H9 (cell line): ENCODE measurements at regions not wholly inside any gene's neighbourhood (a gene's known extent, or its start where the extent isn't known, plus 50 kb on each side); places are given as distances from the start of the nearest gene placed in this dataset.
"Not testable (repeated sequence)": the region's sequence is repeated elsewhere in the genome, so short reads cannot be mapped to it uniquely, and the experiment has no call there.

Source experiments
- DNase-seq: peaks from one replicate; pipeline ENCODE4 v3.0.0-alpha.2; 2017
- H2AFZ ChIP-seq: one replicate; pipeline ENCODE4 v1.6.1; 2013; ENCODE audit warnings: mild to moderate bottlenecking, low read length, control low read depth, moderate library complexity
- H2AK5ac ChIP-seq: 2 replicates; pipeline ENCODE4 v1.6.1; 2013; ENCODE audit warnings: low read length, control low read depth, mixed read lengths; ENCODE audit not compliant: insufficient read length
- H2BK120ac ChIP-seq: one replicate; pipeline ENCODE4 v1.6.1; 2013; ENCODE audit warnings: low read depth, mild to moderate bottlenecking, low read length, control low read depth, inconsistent platforms; ENCODE audit not compliant: poor library complexity, severe bottlenecking
- H2BK12ac ChIP-seq: 2 replicates; pipeline ENCODE4 v1.6.1; 2013; ENCODE audit warnings: low read length, control low read depth, mixed read lengths, low read depth; ENCODE audit not compliant: insufficient read length
- H2BK15ac ChIP-seq: 2 replicates; pipeline ENCODE4 v1.6.1; 2013; ENCODE audit warnings: low read depth, low read length, control low read depth
- H2BK20ac ChIP-seq: one replicate; pipeline ENCODE4 v1.6.1; 2013; ENCODE audit warnings: low read depth, mild to moderate bottlenecking, low read length, control low read depth, inconsistent platforms; ENCODE audit not compliant: poor library complexity, severe bottlenecking
- H2BK5ac ChIP-seq: 2 replicates; pipeline ENCODE4 v1.6.1; 2013; ENCODE audit warnings: low read length, control low read depth, mixed read lengths; ENCODE audit not compliant: insufficient read length
- H3K14ac ChIP-seq: 2 replicates; pipeline ENCODE4 v1.6.1; 2013; ENCODE audit warnings: low read length, control low read depth; ENCODE audit not compliant: insufficient read depth
- H3K18ac ChIP-seq: 2 replicates; pipeline ENCODE4 v1.6.1; 2013; ENCODE audit warnings: low read depth, mild to moderate bottlenecking, mixed read lengths, low read length, control low read depth; ENCODE audit not compliant: insufficient read length
- H3K23ac ChIP-seq: 2 replicates; pipeline ENCODE4 v1.6.1; 2013; ENCODE audit warnings: low read length, control low read depth, mixed read lengths, low read depth; ENCODE audit not compliant: insufficient read length
- H3K23me2 ChIP-seq: 2 replicates; pipeline ENCODE4 v1.6.1; 2013; ENCODE audit warnings: low read depth, mild to moderate bottlenecking, mixed read lengths, low read length, control low read depth; ENCODE audit not compliant: insufficient read length, poor library complexity, severe bottlenecking
- H3K27ac ChIP-seq: 2 replicates; pipeline ENCODE4 v1.5.1; 2013; ENCODE audit warnings: low read length, control low read depth, mixed read lengths, low read depth; ENCODE audit not compliant: insufficient read length
- H3K27me3 ChIP-seq: 2 replicates; pipeline ENCODE4 v1.6.1; 2013; ENCODE audit warnings: low read length, control low read depth, inconsistent platforms; ENCODE audit not compliant: insufficient read depth
- H3K4ac ChIP-seq: 2 replicates; pipeline ENCODE4 v1.6.1; 2013; ENCODE audit warnings: low read depth, mild to moderate bottlenecking, control low read depth, inconsistent platforms, low read length, moderate library complexity
- H3K4me1 ChIP-seq: 2 replicates; pipeline ENCODE4 v1.6.1; 2013; ENCODE audit warnings: low read length, control low read depth, inconsistent platforms; ENCODE audit not compliant: insufficient read depth
- H3K4me2 ChIP-seq: 2 replicates; pipeline ENCODE4 v1.6.1; 2013; ENCODE audit warnings: low read length, control low read depth, mixed read lengths; ENCODE audit not compliant: insufficient read length, insufficient read depth
- H3K56ac ChIP-seq: 2 replicates; pipeline ENCODE4 v1.6.1; 2013; ENCODE audit warnings: low read depth, mild to moderate bottlenecking, mixed read lengths, low read length, control low read depth; ENCODE audit not compliant: insufficient read length
- H3K79me1 ChIP-seq: 2 replicates; pipeline ENCODE4 v1.6.1; 2013; ENCODE audit warnings: low read depth, mild to moderate bottlenecking, moderate library complexity, low read length, control low read depth, inconsistent platforms; ENCODE audit not compliant: insufficient read depth, poor library complexity, severe bottlenecking
- H3K79me2 ChIP-seq: 2 replicates; pipeline ENCODE4 v1.6.1; 2013; ENCODE audit warnings: low read length, control low read depth, inconsistent platforms; ENCODE audit not compliant: insufficient read depth
- H3K9ac ChIP-seq: 2 replicates; pipeline ENCODE4 v1.6.1; 2013; ENCODE audit warnings: low read length, control low read depth, mixed read lengths; ENCODE audit not compliant: insufficient read length; ENCODE audit errors: extremely low read depth
- H3K9me3 ChIP-seq: one replicate; pipeline ENCODE4 v1.6.1; 2013; ENCODE audit warnings: low read depth, low read length, inconsistent platforms; ENCODE audit not compliant: control insufficient read depth
- H3T11ph ChIP-seq: one replicate; pipeline ENCODE4 v1.6.1; 2013; ENCODE audit warnings: mild to moderate bottlenecking, low read length, control low read depth, inconsistent platforms
- H4K20me1 ChIP-seq: one replicate; pipeline ENCODE4 v1.6.1; 2013; ENCODE audit not compliant: control insufficient read depth, insufficient read length, insufficient read depth
- H4K5ac ChIP-seq: 2 replicates; pipeline ENCODE4 v1.6.1; 2013; ENCODE audit warnings: low read depth, mild to moderate bottlenecking, mixed read lengths, low read length, control low read depth; ENCODE audit not compliant: insufficient read length
- H4K8ac ChIP-seq: replicated peaks from 2 replicates; pipeline ENCODE4 v1.6.1; 2013; ENCODE audit warnings: low read length, control low read depth, mixed read lengths, low read depth; ENCODE audit not compliant: insufficient read length
- H4K91ac ChIP-seq: 2 replicates; pipeline ENCODE4 v1.6.1; 2013; ENCODE audit warnings: low read depth, mild to moderate bottlenecking, moderate library complexity, mixed read lengths, low read length, control low read depth; ENCODE audit not compliant: insufficient read length
- H3K27ac Mint-ChIP-seq, 3 experiments: 2 replicates in 2 of 3; 3 replicates in 1 of 3; pipeline ENCODE4 v1.8.0; 2020 to 2021; ENCODE audit warnings: mixed read lengths in 3 of 3, mild to moderate bottlenecking in 1 of 3, moderate library complexity in 1 of 3
- H3K27me3 Mint-ChIP-seq: 2 replicates; pipeline ENCODE4 v1.8.0; 2021; ENCODE audit warnings: low read depth, mild to moderate bottlenecking, moderate library complexity, mixed read lengths
- H3K36me3 Mint-ChIP-seq, 3 experiments: 2 replicates in 2 of 3; 3 replicates in 1 of 3; pipeline ENCODE4 v1.8.0; 2020 to 2021; ENCODE audit warnings: low read depth in 3 of 3, mixed read lengths in 3 of 3; ENCODE audit not compliant: insufficient read depth in 1 of 3
- H3K4me1 Mint-ChIP-seq, 2 experiments: 2 replicates each; pipeline ENCODE4 v1.8.0; 2020; ENCODE audit warnings: mixed read lengths in 2 of 2
- H3K4me3 Mint-ChIP-seq, 2 experiments: 2 replicates in 1 of 2; 3 replicates in 1 of 2; pipeline ENCODE4 v1.8.0; 2020 to 2021; ENCODE audit warnings: mild to moderate bottlenecking in 2 of 2, mixed read lengths in 2 of 2, moderate library complexity in 1 of 2
- H3K9me3 Mint-ChIP-seq, 2 experiments: 2 replicates in 1 of 2; 3 replicates in 1 of 2; pipeline ENCODE4 v1.8.0; 2020; ENCODE audit warnings: mild to moderate bottlenecking in 2 of 2, mixed read lengths in 2 of 2, moderate library complexity in 1 of 2
- WGBS: extraction: QIAGEN DNeasy Blood & Tissue Kit; methylation state at CpG from one replicate; pipeline ENCODE4 v1.1.7; 2013; ENCODE audit warnings: missing lambda C conversion rate, low lambda C conversion rate, mixed read lengths; ENCODE audit not compliant: insufficient read length; ENCODE audit errors: extremely low coverage; 5-methylcytosine and 5-hydroxymethylcytosine counted together

DNA sequence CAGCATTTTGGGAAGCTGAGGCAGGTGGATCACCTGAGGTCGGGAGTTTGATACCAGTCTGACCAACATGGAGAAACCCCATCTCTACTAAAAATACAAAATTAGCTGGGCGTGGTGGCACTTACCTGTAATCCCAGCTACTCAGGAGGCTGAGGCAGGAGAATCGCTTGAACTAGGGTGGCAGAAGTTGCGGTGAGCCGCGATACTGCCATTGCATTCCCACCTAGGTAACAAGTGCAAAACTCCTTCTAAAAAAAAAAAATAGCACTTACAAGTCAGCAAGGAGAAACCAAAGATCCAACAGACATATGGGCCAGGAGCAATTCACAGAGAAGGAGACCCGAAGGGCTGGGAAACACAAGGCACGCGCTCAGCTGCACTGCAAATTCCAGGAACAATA, 3951.3 kb upstream of the OR11H1 start:
- not testable (repeated sequence) for H3K27ac ChIP-seq, H2AK5ac ChIP-seq, H2AFZ ChIP-seq, H3K79me2 ChIP-seq, H4K8ac ChIP-seq, H3K4me2 ChIP-seq, H4K5ac ChIP-seq, H4K91ac ChIP-seq, H3K56ac ChIP-seq, H3K4me3 Mint-ChIP-seq, H3K79me1 ChIP-seq, H3K18ac ChIP-seq, H2BK5ac ChIP-seq, H4K20me1 ChIP-seq, H2BK20ac ChIP-seq, H2BK12ac ChIP-seq, DNase-seq, H3K27me3 ChIP-seq, H3K4me1 Mint-ChIP-seq, H3K9ac ChIP-seq, H3K27me3 Mint-ChIP-seq, H3K23me2 ChIP-seq, H3K14ac ChIP-seq, H2BK15ac ChIP-seq, H3K23ac ChIP-seq, H2BK120ac ChIP-seq, H3K27ac Mint-ChIP-seq, H3K4ac ChIP-seq, H3K4me1 ChIP-seq, H3T11ph ChIP-seq
- no CpG with 5 or more reads among the region's 9 CpGs for WGBS
- Mint-ChIP-seq H3K9me3 (peaks cover 95 to 97% of the 10 kb centered on the region in 2 experiments), H3K36me3 (peaks cover 17 to 82% (median 65%) of the 10 kb centered on the region in 3 experiments; a peak in 6 of 7 replicates)
- H3K9me3 ChIP-seq: peaks cover 85% of the 10 kb centered on the region

DNA sequence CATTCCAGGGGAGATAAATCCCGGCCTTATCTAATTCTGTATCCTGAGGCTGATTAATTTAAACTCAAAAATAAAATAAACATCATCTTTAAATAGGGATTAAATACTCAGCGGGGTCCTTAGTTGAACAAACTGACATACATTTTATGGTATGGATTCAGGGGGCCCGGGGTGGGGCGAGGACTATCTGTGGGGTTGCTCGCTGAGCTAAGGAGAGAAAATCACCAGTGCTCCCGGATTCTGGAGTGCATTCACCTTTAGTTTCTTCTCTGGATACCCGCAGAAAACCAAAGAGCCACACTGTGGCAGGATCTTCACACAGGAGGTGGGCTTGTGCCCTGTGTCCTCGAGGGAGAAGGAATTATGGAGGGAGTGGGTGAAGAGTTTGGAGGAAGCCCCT, 3949.9 kb upstream of the OR11H1 start:
- H2BK15ac ChIP-seq, H2AFZ ChIP-seq, H3K23me2 ChIP-seq, H3T11ph ChIP-seq, H2BK20ac ChIP-seq, H3K23ac ChIP-seq, H4K8ac ChIP-seq, H3K4ac ChIP-seq, DNase-seq, H3K4me1 ChIP-seq, H3K27ac ChIP-seq, H3K4me2 ChIP-seq, H3K79me2 ChIP-seq, H3K14ac ChIP-seq, H4K91ac ChIP-seq, H3K56ac ChIP-seq, H3K9ac ChIP-seq, H3K27me3 ChIP-seq, H3K79me1 ChIP-seq, H2BK12ac ChIP-seq, H3K18ac ChIP-seq, H4K5ac ChIP-seq, H3K27ac Mint-ChIP-seq, H4K20me1 ChIP-seq, H3K4me3 Mint-ChIP-seq, H2AK5ac ChIP-seq, H2BK120ac ChIP-seq, H3K4me1 Mint-ChIP-seq, H2BK5ac ChIP-seq: not testable (repeated sequence)
- Mint-ChIP-seq H3K27me3 (peaks cover 11% of the 10 kb centered on the region), H3K9me3 (peaks cover 95 to 96% of the 10 kb centered on the region in 2 experiments), H3K36me3 (peaks cover 14 to 81% (median 61%) of the 10 kb centered on the region in 3 experiments)
- H3K9me3 ChIP-seq: peaks cover 85% of the 10 kb centered on the region
- WGBS: no CpG with 5 or more reads among the region's 8 CpGs
